ENCODE measurements at regions not wholly inside any gene's neighbourhood (a gene's known extent, or its start where the extent isn't known, plus 50 kb on each side); places are given as distances from the start of the nearest gene placed in this dataset.

DNA sequence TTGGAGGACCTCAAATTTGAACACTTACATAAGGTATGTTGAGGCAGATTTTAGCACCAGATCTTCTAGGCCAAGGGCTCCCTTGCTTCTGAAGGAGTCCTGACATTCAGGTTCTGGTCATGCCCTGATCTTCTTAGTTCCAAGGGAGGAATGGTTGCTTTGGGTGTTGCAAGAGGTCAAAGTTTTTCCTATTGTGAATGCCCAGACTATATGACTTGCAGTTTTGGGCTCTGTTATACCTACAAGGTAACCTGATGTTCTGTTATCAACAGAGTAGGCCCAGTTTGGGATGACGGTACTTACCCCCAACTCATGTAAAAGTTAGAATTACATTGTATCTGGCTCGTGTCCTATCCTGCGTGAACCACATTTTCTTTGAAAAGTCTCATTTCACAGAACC, 69.1 kb upstream of the COCH start:
- TF ChIP-seq CTCF (IDR thresholded peaks at IDR 0.05 in 2 of 3, conservative IDR thresholded peaks at IDR 0.05 in 1 of 3; ENCODE audit: borderline replicate concordance in 1 of 3, insufficient read depth in 1 of 3, low read depth in 2 of 3, low read length in 2 of 3) (no peak), ZFX (IDR thresholded peaks at IDR 0.05) (no peak), POLR2A (IDR thresholded peaks at IDR 0.05; ENCODE audit: borderline replicate concordance, extremely low read depth, insufficient read depth, insufficient read length) (no peak), POLR2AphosphoS5 (IDR thresholded peaks at IDR 0.05; ENCODE audit: low read depth, low read length) (no peak), SP1 (IDR thresholded peaks at IDR 0.05; ENCODE audit: low read depth) (no peak), EZH2phosphoT487 (IDR thresholded peaks at IDR 0.05; ENCODE audit: borderline replicate concordance) (no peak), JUND (IDR thresholded peaks at IDR 0.05) (no peak), ATF3 (IDR thresholded peaks at IDR 0.05) (no peak), YY1 (IDR thresholded peaks at IDR 0.05; ENCODE audit: extremely low read depth, insufficient replicate concordance, low read depth, low read length) (no peak), EZH2 (IDR thresholded peaks at IDR 0.05) (no peak), SRF (IDR thresholded peaks at IDR 0.05; ENCODE audit: low read depth) (no peak)
- TF ChIP-seq, protein P1, sequence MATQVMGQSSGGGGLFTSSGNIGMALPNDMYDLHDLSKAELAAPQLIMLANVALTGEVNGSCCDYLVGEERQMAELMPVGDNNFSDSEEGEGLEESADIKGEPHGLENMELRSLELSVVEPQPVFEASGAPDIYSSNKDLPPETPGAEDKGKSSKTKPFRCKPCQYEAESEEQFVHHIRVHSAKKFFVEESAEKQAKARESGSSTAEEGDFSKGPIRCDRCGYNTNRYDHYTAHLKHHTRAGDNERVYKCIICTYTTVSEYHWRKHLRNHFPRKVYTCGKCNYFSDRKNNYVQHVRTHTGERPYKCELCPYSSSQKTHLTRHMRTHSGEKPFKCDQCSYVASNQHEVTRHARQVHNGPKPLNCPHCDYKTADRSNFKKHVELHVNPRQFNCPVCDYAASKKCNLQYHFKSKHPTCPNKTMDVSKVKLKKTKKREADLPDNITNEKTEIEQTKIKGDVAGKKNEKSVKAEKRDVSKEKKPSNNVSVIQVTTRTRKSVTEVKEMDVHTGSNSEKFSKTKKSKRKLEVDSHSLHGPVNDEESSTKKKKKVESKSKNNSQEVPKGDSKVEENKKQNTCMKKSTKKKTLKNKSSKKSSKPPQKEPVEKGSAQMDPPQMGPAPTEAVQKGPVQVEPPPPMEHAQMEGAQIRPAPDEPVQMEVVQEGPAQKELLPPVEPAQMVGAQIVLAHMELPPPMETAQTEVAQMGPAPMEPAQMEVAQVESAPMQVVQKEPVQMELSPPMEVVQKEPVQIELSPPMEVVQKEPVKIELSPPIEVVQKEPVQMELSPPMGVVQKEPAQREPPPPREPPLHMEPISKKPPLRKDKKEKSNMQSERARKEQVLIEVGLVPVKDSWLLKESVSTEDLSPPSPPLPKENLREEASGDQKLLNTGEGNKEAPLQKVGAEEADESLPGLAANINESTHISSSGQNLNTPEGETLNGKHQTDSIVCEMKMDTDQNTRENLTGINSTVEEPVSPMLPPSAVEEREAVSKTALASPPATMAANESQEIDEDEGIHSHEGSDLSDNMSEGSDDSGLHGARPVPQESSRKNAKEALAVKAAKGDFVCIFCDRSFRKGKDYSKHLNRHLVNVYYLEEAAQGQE (IDR thresholded peaks at IDR 0.05; ENCODE audit: low read depth) = no peak

Measured in HCT116 (cell line).